SU-DHL-6 (cell line): ENCODE measurements at regions not wholly inside any gene's neighbourhood (a gene's known extent, or its start where the extent isn't known, plus 50 kb on each side); places are given as distances from the start of the nearest gene placed in this dataset.
A peak's percentile ranks its signal among the peaks of the same experiment; 100 is the strongest.

Experiments
- H2AFZ ChIP-seq: fragments of 200-600 bp; sonication (generic); 2 replicates; pipeline ENCODE4 v1.6.1; 2014; ENCODE audit warnings: low read depth, mild to moderate bottlenecking, moderate library complexity, mixed read lengths, antibody characterized with exemption, low read length; ENCODE audit not compliant: severe bottlenecking
- H3F3A ChIP-seq: fragments of 200-600 bp; shearing (Covaris generic); 2 replicates; pipeline ENCODE4 v1.6.0; 2016; ENCODE audit warnings: antibody characterized with exemption, mild to moderate bottlenecking; ENCODE audit not compliant: insufficient read depth
- H3K27ac ChIP-seq: fragments of 200-600 bp; sonication (generic); 2 replicates; pipeline ENCODE4 v1.5.1; 2016; ENCODE audit warnings: low read depth, mild to moderate bottlenecking, low read length, moderate library complexity, mixed read lengths
- H3K27me3 ChIP-seq: fragments of 200-600 bp; sonication (generic), shearing (Covaris generic); 2 replicates; pipeline ENCODE4 v1.6.0; 2014; ENCODE audit warnings: mild to moderate bottlenecking, low read length
- H3K36me3 ChIP-seq: fragments of 200-600 bp; sonication (generic); 2 replicates; pipeline ENCODE4 v1.6.1; 2014; ENCODE audit warnings: mild to moderate bottlenecking, low read length, mixed read lengths
- H3K4me2 ChIP-seq: fragments of 300-600, 200-600 bp; shearing (Covaris generic), sonication (generic); 2 replicates; pipeline ENCODE4 v1.6.0; 2014; ENCODE audit warnings: low read length, low read depth, mild to moderate bottlenecking; ENCODE audit not compliant: poor library complexity, severe bottlenecking
- H3K4me3 ChIP-seq: fragments of 200-600 bp; sonication (generic); 2 replicates; pipeline ENCODE4 v1.5.1; 2014; ENCODE audit warnings: antibody characterized with exemption, low read length, mild to moderate bottlenecking, mixed read lengths; ENCODE audit not compliant: insufficient read depth, poor library complexity, severe bottlenecking
- H3K79me2 ChIP-seq: fragments of 200-600 bp; sonication (generic); 2 replicates; pipeline ENCODE4 v1.6.1; 2014; ENCODE audit warnings: mild to moderate bottlenecking, low read length, moderate library complexity; ENCODE audit not compliant: insufficient read depth
- H3K9ac ChIP-seq: fragments of 200-600 bp; sonication (generic); 2 replicates; pipeline ENCODE4 v1.7.0; 2014; ENCODE audit warnings: mild to moderate bottlenecking, low read length
- H3K9me2 ChIP-seq: fragments of 200-600 bp; sonication (generic); replicated peaks from 2 replicates; pipeline ENCODE4 v1.6.1; 2014; ENCODE audit warnings: low read length; ENCODE audit not compliant: insufficient read depth
- H3K9me3 ChIP-seq: fragments of 200-600 bp; sonication (generic); 2 replicates; pipeline ENCODE4 v1.6.1; 2014; ENCODE audit warnings: low read length, mixed read lengths; ENCODE audit not compliant: insufficient read depth
- H4K20me1 ChIP-seq: fragments of 200-600 bp; sonication (generic); 2 replicates; pipeline ENCODE4 v1.6.1; 2014; ENCODE audit warnings: low read depth, mild to moderate bottlenecking, antibody characterized with exemption, low read length, moderate library complexity, mixed read lengths
- EZH2phosphoT487 ChIP-seq: fragments of 200-600 bp; sonication (generic), shearing (Covaris generic); conservative IDR thresholded peaks from 2 replicates; pipeline ENCODE4 v1.6.1; 2018; ENCODE audit warnings: mild to moderate bottlenecking, antibody characterized with exemption, low read length, moderate library complexity, mixed read lengths
- TF ChIP-seq, protein P1 (sequence below): fragments of 200-600 bp; sonication (generic); IDR thresholded peaks from one replicate; pipeline ENCODE4 v1.5.1; 2017; ENCODE audit warnings: antibody characterized with exemption, mild to moderate bottlenecking, low read length, moderate library complexity; ENCODE audit not compliant: insufficient read depth, poor library complexity, severe bottlenecking

DNA sequence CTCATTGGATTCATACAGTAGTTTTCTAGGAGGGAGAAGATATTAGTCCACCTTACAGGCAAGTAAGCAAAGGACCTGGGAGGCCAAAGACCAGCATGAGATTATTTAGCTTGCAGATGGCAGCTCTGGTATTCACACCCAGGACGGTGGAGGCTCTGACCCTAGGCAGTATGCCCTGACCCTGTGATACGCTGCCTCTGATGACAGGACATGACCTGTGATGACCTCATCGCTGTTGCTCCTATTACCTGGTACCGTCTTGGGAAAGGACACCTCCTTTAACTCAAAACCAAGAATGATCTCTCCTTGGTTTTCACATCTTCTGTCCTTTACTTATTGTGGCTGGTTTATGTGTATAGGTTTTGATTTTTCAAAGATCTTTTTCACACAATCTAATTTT is 298.6 kb downstream of the CLIC5 start:
- Histone ChIP-seq H3K4me3 (no peak overlapping the region), H3F3A (no peaks in the 10 kb centered on the region), H3K27me3 (no peaks in the 10 kb centered on the region), H3K36me3 (no peaks in the 10 kb centered on the region), H3K4me2 (no peak overlapping the region), H3K9me2 (no peaks in the 10 kb centered on the region), H3K27ac (no peak overlapping the region), H3K9me3 (no peaks in the 10 kb centered on the region), H4K20me1 (no peaks in the 10 kb centered on the region), H2AFZ (no peak overlapping the region), H3K79me2 (no peaks in the 10 kb centered on the region), H3K9ac (no peak overlapping the region)
- no peak for TF ChIP-seq EZH2phosphoT487
- TF ChIP-seq, protein P1, sequence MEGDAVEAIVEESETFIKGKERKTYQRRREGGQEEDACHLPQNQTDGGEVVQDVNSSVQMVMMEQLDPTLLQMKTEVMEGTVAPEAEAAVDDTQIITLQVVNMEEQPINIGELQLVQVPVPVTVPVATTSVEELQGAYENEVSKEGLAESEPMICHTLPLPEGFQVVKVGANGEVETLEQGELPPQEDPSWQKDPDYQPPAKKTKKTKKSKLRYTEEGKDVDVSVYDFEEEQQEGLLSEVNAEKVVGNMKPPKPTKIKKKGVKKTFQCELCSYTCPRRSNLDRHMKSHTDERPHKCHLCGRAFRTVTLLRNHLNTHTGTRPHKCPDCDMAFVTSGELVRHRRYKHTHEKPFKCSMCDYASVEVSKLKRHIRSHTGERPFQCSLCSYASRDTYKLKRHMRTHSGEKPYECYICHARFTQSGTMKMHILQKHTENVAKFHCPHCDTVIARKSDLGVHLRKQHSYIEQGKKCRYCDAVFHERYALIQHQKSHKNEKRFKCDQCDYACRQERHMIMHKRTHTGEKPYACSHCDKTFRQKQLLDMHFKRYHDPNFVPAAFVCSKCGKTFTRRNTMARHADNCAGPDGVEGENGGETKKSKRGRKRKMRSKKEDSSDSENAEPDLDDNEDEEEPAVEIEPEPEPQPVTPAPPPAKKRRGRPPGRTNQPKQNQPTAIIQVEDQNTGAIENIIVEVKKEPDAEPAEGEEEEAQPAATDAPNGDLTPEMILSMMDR = no peak

DNA sequence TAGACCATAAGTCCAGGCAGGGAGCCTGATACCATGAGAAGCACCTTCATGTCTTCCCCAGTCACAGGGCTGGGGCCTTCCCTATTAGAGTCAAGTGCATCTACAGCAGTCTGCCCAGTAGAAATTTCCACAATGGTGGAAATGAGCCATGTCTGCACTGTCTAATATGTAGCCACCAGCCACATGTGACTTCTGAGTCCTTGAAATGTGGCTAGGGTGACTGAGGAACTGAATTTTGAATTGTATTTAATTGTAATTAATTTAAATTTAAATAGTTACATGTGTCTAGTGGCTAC is 300.2 kb downstream of the CLIC5 start:
- no peak overlapping the region for H3K4me2 ChIP-seq
- no peaks in the 10 kb centered on the region for H3F3A ChIP-seq
- no peaks in the 10 kb centered on the region for H3K9me2 ChIP-seq
- H3K36me3 ChIP-seq = no peaks in the 10 kb centered on the region
- H3K27me3 ChIP-seq = no peaks in the 10 kb centered on the region
- H3K4me3 ChIP-seq = no peak overlapping the region
- H2AFZ ChIP-seq = no peak overlapping the region
- H3K9me3 ChIP-seq = no peaks in the 10 kb centered on the region
- no peak overlapping the region for H3K27ac ChIP-seq
- no peak overlapping the region for H3K9ac ChIP-seq
- TF ChIP-seq, protein P1 = no peak
- no peak for TF ChIP-seq EZH2phosphoT487
- H4K20me1 ChIP-seq = no peaks in the 10 kb centered on the region
- H3K79me2 ChIP-seq = no peaks in the 10 kb centered on the region

- H3F3A ChIP-seq = no peaks in the 10 kb centered on the region
- H3K9me2 ChIP-seq = no peaks in the 10 kb centered on the region
- no peaks in the 10 kb centered on the region for H3K79me2 ChIP-seq
- H3K4me3 ChIP-seq = no peak overlapping the region
- H3K36me3 ChIP-seq = no peaks in the 10 kb centered on the region
- H3K27ac ChIP-seq = no peak overlapping the region
- H2AFZ ChIP-seq = peak overlapping the region; percentile 4
- no peaks in the 10 kb centered on the region for H3K9me3 ChIP-seq
- peak overlapping the region; percentile 11 for H3K4me2 ChIP-seq
- H4K20me1 ChIP-seq = no peaks in the 10 kb centered on the region
- TF ChIP-seq EZH2phosphoT487 = no peak
- TF ChIP-seq, protein P1 = peak; percentile 90
- no peaks in the 10 kb centered on the region for H3K27me3 ChIP-seq
- no peak overlapping the region for H3K9ac ChIP-seq
These were observed 300.7 kb downstream of the CLIC5 start for GRCh38 chr6:45714741-45715507.
